Neuronal stem cell (in vitro differentiated cells): ENCODE measurements at regions not wholly inside any gene's neighbourhood (a gene's known extent, or its start where the extent isn't known, plus 50 kb on each side); places are given as distances from the start of the nearest gene placed in this dataset.
A peak's percentile ranks its signal among the peaks of the same experiment; 100 is the strongest.
"Not testable (repeated sequence)": the region's sequence is repeated elsewhere in the genome, so short reads cannot be mapped to it uniquely, and the experiment has no call there.

Experiments
- DNase-seq: peaks from one replicate; pipeline ENCODE4 v3.0.0-alpha.2; 2013; ENCODE audit warnings: low spot score
- H2AFZ ChIP-seq: one replicate; pipeline ENCODE4 v1.6.1; 2013; ENCODE audit warnings: mild to moderate bottlenecking, low read length, inconsistent platforms
- H2AK5ac ChIP-seq: 2 replicates; pipeline ENCODE4 v1.6.1; 2013; ENCODE audit warnings: low read depth, mild to moderate bottlenecking, inconsistent platforms, low read length, moderate library complexity, mixed read lengths
- H2BK120ac ChIP-seq: 2 replicates; pipeline ENCODE4 v1.6.1; 2013; ENCODE audit warnings: low read depth, mild to moderate bottlenecking, inconsistent platforms, low read length, moderate library complexity, mixed read lengths
- H2BK12ac ChIP-seq: one replicate; pipeline ENCODE4 v1.6.1; 2013; ENCODE audit warnings: low read length, inconsistent platforms
- H2BK15ac ChIP-seq: 2 replicates; pipeline ENCODE4 v1.6.1; 2013; ENCODE audit warnings: mild to moderate bottlenecking, low read length, inconsistent platforms, mixed read lengths
- H2BK5ac ChIP-seq: one replicate; pipeline ENCODE4 v1.6.1; 2013; ENCODE audit warnings: inconsistent platforms, mild to moderate bottlenecking, low read length, moderate library complexity
- H3K14ac ChIP-seq: one replicate; pipeline ENCODE4 v1.6.1; 2013; ENCODE audit warnings: low read length, inconsistent platforms
- H3K18ac ChIP-seq: 2 replicates; pipeline ENCODE4 v1.6.1; 2013; ENCODE audit warnings: low read length, inconsistent platforms
- H3K23ac ChIP-seq: 2 replicates; pipeline ENCODE4 v1.6.1; 2013; ENCODE audit warnings: low read depth, mild to moderate bottlenecking, mixed read lengths, low read length, inconsistent platforms; ENCODE audit not compliant: poor library complexity
- H3K27ac ChIP-seq: replicated peaks from 3 replicates; pipeline ENCODE4 v1.5.1; 2013; ENCODE audit warnings: low read length, inconsistent platforms
- H3K27me3 ChIP-seq, 3 experiments: 2 replicates each; pipeline ENCODE4 v1.6.1; 2013; ENCODE audit warnings: low read length in 3 of 3, mild to moderate bottlenecking in 2 of 3, inconsistent platforms in 1 of 3, low read depth in 1 of 3, mixed read lengths in 1 of 3, moderate library complexity in 1 of 3; ENCODE audit not compliant: control insufficient read depth in 3 of 3, insufficient read depth in 3 of 3
- H3K36me3 ChIP-seq, 2 donors: replicated peaks in 1 of 2; 2 replicates each; pipeline ENCODE4 v1.6.1; 2013; ENCODE audit warnings: low read length in 2 of 2; ENCODE audit not compliant: control insufficient read depth in 2 of 2, insufficient read depth in 2 of 2
- H3K4ac ChIP-seq: 2 replicates; pipeline ENCODE4 v1.6.1; 2013; ENCODE audit warnings: inconsistent platforms, mild to moderate bottlenecking, low read length, moderate library complexity
- H3K4me1 ChIP-seq, 2 donors: 1 replicate in 1 of 2; 2 replicates in 1 of 2; pipeline ENCODE4 v1.6.1; 2013; ENCODE audit warnings: low read length in 2 of 2, low read depth in 1 of 2; ENCODE audit not compliant: control insufficient read depth in 2 of 2, insufficient read depth in 1 of 2
- H3K4me2 ChIP-seq: one replicate; pipeline ENCODE4 v1.6.1; 2013; ENCODE audit warnings: mild to moderate bottlenecking, low read length, inconsistent platforms; ENCODE audit not compliant: insufficient read depth, poor library complexity, severe bottlenecking
- H3K4me3 ChIP-seq, 2 donors: 2 replicates each; pipeline ENCODE4 v1.5.1; 2013; ENCODE audit warnings: low read length in 2 of 2, mild to moderate bottlenecking in 2 of 2, inconsistent platforms in 1 of 2, moderate library complexity in 1 of 2
- H3K79me1 ChIP-seq: one replicate; pipeline ENCODE4 v1.6.1; 2013; ENCODE audit warnings: low read depth, mild to moderate bottlenecking, inconsistent platforms, low read length, moderate library complexity
- H3K9ac ChIP-seq: one replicate; pipeline ENCODE4 v1.6.1; 2013; ENCODE audit warnings: mild to moderate bottlenecking, low read depth, low read length, inconsistent platforms; ENCODE audit not compliant: poor library complexity
- H3K9me3 ChIP-seq, 2 donors: replicated peaks in 1 of 2; 2 replicates each; pipeline versions ENCODE3 to v1.6.1; 2013; ENCODE audit warnings: low read length in 2 of 2, mild to moderate bottlenecking in 2 of 2, inconsistent platforms in 1 of 2, low read depth in 1 of 2, mixed read lengths in 1 of 2, moderate library complexity in 1 of 2; ENCODE audit not compliant: control insufficient read depth in 2 of 2, insufficient read depth in 1 of 2
- H4K8ac ChIP-seq: one replicate; pipeline ENCODE4 v1.6.1; 2013; ENCODE audit warnings: low read depth, mild to moderate bottlenecking, inconsistent platforms, low read length, moderate library complexity
- H4K91ac ChIP-seq: one replicate; pipeline ENCODE4 v1.6.1; 2013; ENCODE audit warnings: low read length, low read depth, mild to moderate bottlenecking, inconsistent platforms; ENCODE audit not compliant: poor library complexity
- WGBS, 2 donors: extraction: QIAGEN DNeasy Blood & Tissue Kit; methylation state at CpG; one replicate each; pipeline ENCODE4 v1.1.7; 2013; ENCODE audit warnings: missing lambda C conversion rate in 2 of 2, mixed read lengths in 1 of 2; ENCODE audit not compliant: insufficient read length in 2 of 2, insufficient replicate concordance in 1 of 2; ENCODE audit errors: extremely low coverage in 2 of 2; 5-methylcytosine and 5-hydroxymethylcytosine counted together

DNA sequence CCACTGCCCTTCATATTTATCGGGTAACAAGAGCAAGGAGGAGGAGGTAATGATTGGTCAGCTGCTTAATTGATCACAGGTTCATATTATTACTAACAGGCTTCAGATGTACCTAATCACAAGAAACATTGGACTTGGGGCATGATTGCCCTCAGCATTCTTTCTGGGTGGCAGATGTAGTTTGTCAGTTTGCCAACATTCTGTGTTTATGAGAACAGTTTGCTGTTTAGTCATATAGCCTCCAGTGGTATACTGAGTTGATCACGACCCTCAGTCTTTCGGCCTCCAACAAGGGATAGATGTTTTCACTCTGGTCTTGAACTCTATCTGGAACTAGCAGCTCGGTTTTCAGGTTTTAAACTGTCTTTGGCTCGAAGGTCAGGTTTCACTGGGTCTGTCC, 237.7 kb upstream of the GNPDA2 start:
- H3K27ac ChIP-seq, DNase-seq, H3K9me3 ChIP-seq, H3K79me1 ChIP-seq, H3K9ac ChIP-seq, H4K91ac ChIP-seq, H3K14ac ChIP-seq, H2BK15ac ChIP-seq, H3K23ac ChIP-seq, H2BK5ac ChIP-seq, H2BK12ac ChIP-seq, H2AFZ ChIP-seq, H2BK120ac ChIP-seq, H3K4me2 ChIP-seq, H3K4me3 ChIP-seq, H3K27me3 ChIP-seq, H4K8ac ChIP-seq, H3K36me3 ChIP-seq, H2AK5ac ChIP-seq, H3K4ac ChIP-seq, H3K18ac ChIP-seq, H3K4me1 ChIP-seq: not testable (repeated sequence)
- no CpG with 5 or more reads among the region's 5 CpGs for WGBS, 2 donors

DNA sequence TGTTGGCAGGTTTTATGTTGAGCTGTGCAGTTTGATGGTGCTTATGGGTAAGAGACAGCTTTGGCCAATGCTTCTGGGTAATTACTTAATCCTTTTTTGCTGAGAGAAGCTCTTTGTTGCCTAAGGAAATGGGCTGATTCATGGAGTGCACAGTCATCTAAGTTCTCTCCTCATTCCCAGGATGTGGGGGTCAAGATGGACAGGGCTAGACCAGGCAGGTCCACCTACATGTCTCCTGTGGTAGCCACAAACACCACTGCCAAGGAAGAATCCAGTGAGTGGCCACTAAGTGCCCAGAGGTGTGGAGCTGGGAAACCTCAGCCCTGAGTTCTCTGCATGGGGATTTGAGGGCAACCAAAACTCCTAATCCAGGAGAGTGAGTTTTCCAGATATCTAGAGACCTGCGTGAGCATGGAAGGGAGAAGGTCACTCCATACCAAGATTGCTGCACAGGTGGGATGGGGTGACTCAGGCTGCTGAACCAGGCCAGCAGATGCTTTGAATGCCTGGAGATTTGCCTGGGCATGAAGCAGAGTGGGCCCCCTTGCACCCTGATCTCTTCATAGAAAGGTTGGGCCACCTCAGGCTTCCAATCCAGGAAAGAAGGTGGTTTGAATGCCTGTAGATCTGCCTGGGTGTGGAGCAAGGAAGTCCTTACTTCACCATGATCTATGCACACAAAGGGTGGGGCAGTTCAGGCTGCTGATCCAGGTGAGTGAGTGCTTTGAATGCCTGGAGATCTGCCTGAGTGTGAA, 234.8 kb upstream of the GNPDA2 start:
- Histone ChIP-seq H3K23ac (no peak overlapping the region), H3K9ac (no peak overlapping the region), H3K4ac (no peak overlapping the region), H2AK5ac (no peak overlapping the region), H3K4me2 (no peak overlapping the region), H3K14ac (no peak overlapping the region), H4K91ac (no peak overlapping the region), H3K4me1 (no peaks in the 10 kb centered on the region), H2BK12ac (no peak overlapping the region), H3K9me3 (no peaks in the 10 kb centered on the region), H2BK15ac (no peak overlapping the region), H2BK120ac (no peak overlapping the region), H3K79me1 (peaks cover 2% of the 10 kb centered on the region), H3K27ac (no peak overlapping the region), H2AFZ (no peak overlapping the region), H3K27me3 (no peaks in the 10 kb centered on the region), H3K18ac (no peak overlapping the region), H2BK5ac (no peak overlapping the region), H4K8ac (peak overlapping the region; percentile 43), H3K36me3 (no peaks in the 10 kb centered on the region), H3K4me3 (no peak overlapping the region)
- no CpG with 5 or more reads among the region's 1 CpG for WGBS, 2 donors
- DNase-seq = no peak

DNA sequence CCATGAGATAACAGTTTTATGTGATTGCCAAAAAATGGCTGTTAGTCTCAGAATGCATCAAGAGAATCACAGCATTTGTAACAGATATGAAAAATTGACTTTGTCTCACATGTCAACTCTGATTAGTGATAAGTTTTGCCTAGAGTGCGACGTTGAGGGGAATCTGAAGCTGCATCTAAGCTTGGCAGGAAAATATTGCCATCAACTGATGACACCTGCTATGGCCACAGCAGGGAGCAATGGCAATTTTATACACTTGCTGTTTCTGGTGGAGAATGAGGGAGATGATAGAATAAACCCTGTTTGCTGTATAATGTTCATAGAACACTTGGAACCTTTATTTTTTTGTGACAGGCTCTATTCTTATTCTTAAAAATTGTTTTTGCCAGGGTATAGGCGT, 205.4 kb upstream of the GNPDA2 start:
- Histone ChIP-seq H2BK12ac (no peak overlapping the region), H3K23ac (no peak overlapping the region), H3K36me3 (no peaks in the 10 kb centered on the region), H3K27me3 (no peaks in the 10 kb centered on the region), H2AK5ac (no peak overlapping the region), H3K4ac (no peak overlapping the region), H2AFZ (no peak overlapping the region), H3K4me2 (no peak overlapping the region), H3K9ac (no peak overlapping the region), H3K4me1 (no peaks in the 10 kb centered on the region), H2BK120ac (no peak overlapping the region), H3K4me3 (no peak overlapping the region), H4K91ac (no peak overlapping the region), H3K14ac (no peak overlapping the region), H3K79me1 (no peaks in the 10 kb centered on the region), H3K18ac (no peak overlapping the region), H2BK15ac (no peak overlapping the region), H2BK5ac (no peak overlapping the region), H3K9me3 (no peaks in the 10 kb centered on the region), H3K27ac (no peak overlapping the region), H4K8ac (no peak overlapping the region)
- no CpG with 5 or more reads among the region's 3 CpGs for WGBS, 2 donors
- DNase-seq = no peak

DNA sequence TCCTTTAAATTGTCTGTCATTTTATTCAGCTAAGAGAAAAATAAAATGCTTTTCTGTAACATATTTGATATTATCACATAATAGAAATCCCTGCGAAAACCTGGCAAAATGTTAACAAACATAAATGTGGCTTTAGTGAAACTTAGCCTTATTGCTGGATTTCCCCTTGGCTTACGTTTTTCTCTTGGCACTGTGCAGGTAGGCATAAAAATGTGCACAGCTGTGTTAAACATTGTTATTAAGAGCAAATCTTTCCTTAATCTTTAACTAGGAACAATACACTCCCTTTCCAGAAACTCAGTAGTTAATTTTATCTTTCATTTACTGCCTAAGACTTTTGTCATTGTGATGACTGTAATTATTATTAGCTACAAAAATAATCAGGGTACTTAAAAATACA, 202.4 kb upstream of the GNPDA2 start:
- no peak overlapping the region for H3K9ac ChIP-seq
- no peaks in the 10 kb centered on the region for H3K79me1 ChIP-seq
- no peak overlapping the region for H3K23ac ChIP-seq
- H2BK120ac ChIP-seq = no peak overlapping the region
- H2BK15ac ChIP-seq = no peak overlapping the region
- H2AFZ ChIP-seq = no peak overlapping the region
- H2BK12ac ChIP-seq = no peak overlapping the region
- H3K4me1 ChIP-seq = no peaks in the 10 kb centered on the region
- no peak overlapping the region for H4K91ac ChIP-seq
- no peak overlapping the region for H2BK5ac ChIP-seq
- no peak overlapping the region for H3K4me3 ChIP-seq
- H3K18ac ChIP-seq = no peak overlapping the region
- H3K27me3 ChIP-seq = no peaks in the 10 kb centered on the region
- H3K14ac ChIP-seq = no peak overlapping the region
- H3K36me3 ChIP-seq = no peaks in the 10 kb centered on the region
- no peak overlapping the region for H2AK5ac ChIP-seq
- no peak overlapping the region for H3K27ac ChIP-seq
- no peaks in the 10 kb centered on the region for H3K9me3 ChIP-seq
- DNase-seq = no peak
- no CpG with 5 or more reads among the region's 2 CpGs for WGBS, 2 donors
- no peak overlapping the region for H4K8ac ChIP-seq
- H3K4me2 ChIP-seq = no peak overlapping the region
- no peak overlapping the region for H3K4ac ChIP-seq
